Activated B cell treated with CpG ODN at 0.5 μM for 24 hours (primary cell): ENCODE measurements at regions not wholly inside any gene's neighbourhood (a gene's known extent, or its start where the extent isn't known, plus 50 kb on each side); places are given as distances from the start of the nearest gene placed in this dataset.

Experiments used
- ATAC-seq: fragments of 200-7000 bp; cut with Tn5 transposase; one replicate; pipeline ENCODE4 v1.10.0; 2021; ENCODE audit warnings: low read depth, mild to moderate bottlenecking, moderate library complexity
- CTCF ChIA-PET: fragments of 350-600 bp; sonication (Branson Sonifier 250); formaldehyde crosslinking; loops from one replicate; lab custom pipeline; 2021; ENCODE audit warnings: antibody characterized with exemption; lab: Charles Lee
- POLR2A ChIA-PET: fragments of 350-600 bp; sonication (Branson Sonifier 250); formaldehyde crosslinking; loops from one replicate; lab custom pipeline; 2021; ENCODE audit warnings: antibody characterized with exemption; lab: Charles Lee
- DNase-seq: peaks from one replicate; pipeline ENCODE4 v3.0.0; 2022
- H3K27ac Mint-ChIP-seq: one replicate; pipeline ENCODE4 v1.8.0; 2020; ENCODE audit warnings: mixed read lengths
- H3K27me3 Mint-ChIP-seq: one replicate; pipeline ENCODE4 v1.8.0; 2021; ENCODE audit warnings: mixed read lengths
- H3K36me3 Mint-ChIP-seq: one replicate; pipeline ENCODE4 v1.8.0; 2021; ENCODE audit warnings: low read depth, mixed read lengths
- H3K4me1 Mint-ChIP-seq: one replicate; pipeline ENCODE4 v1.8.0; 2021; ENCODE audit warnings: mixed read lengths
- H3K4me3 Mint-ChIP-seq: one replicate; pipeline ENCODE4 v1.8.0; 2020; ENCODE audit warnings: mild to moderate bottlenecking, mixed read lengths
- H3K9me3 Mint-ChIP-seq: one replicate; pipeline ENCODE4 v1.8.0; 2020; ENCODE audit warnings: mixed read lengths
- intact Hi-C: fragments of 100-400 bp; cut with micrococcal nuclease; formaldehyde crosslinking; loops from one replicate; pipeline ENCODE4 v1.15.1; 2024
- TF ChIP-seq, protein P1 (sequence below): fragments of 200-600 bp; IDR thresholded peaks from one replicate; pipeline ENCODE4 v1.8.0; 2022; ENCODE audit warnings: antibody characterized with exemption, mild to moderate bottlenecking

DNA sequence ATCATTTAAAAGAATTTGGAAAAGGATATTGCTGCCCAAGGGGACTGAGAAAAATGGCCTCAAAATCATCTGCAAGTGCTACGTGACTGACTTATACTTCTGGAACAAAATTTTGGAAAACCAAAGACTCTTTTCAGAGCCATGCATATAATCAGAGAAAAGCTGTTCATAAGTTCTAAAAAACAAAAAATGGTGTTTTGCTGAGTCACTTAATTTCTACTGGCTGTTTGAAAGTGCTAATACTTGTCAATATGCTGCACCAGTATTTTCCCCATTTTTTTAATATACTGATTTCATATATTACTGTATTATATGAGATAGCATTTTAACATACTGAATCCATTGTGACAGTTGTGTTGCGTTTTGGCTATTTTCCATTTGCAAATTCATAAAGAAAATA is 61.5 kb upstream of the ZMAT1 start:
- no peaks in the 10 kb centered on the region for H3K9me3 Mint-ChIP-seq
- H3K4me1 Mint-ChIP-seq = no peaks in the 10 kb centered on the region
- DNase-seq (no peak), ATAC-seq (no peak)
- CTCF ChIA-PET = no interaction called here
- TF ChIP-seq, protein P1, sequence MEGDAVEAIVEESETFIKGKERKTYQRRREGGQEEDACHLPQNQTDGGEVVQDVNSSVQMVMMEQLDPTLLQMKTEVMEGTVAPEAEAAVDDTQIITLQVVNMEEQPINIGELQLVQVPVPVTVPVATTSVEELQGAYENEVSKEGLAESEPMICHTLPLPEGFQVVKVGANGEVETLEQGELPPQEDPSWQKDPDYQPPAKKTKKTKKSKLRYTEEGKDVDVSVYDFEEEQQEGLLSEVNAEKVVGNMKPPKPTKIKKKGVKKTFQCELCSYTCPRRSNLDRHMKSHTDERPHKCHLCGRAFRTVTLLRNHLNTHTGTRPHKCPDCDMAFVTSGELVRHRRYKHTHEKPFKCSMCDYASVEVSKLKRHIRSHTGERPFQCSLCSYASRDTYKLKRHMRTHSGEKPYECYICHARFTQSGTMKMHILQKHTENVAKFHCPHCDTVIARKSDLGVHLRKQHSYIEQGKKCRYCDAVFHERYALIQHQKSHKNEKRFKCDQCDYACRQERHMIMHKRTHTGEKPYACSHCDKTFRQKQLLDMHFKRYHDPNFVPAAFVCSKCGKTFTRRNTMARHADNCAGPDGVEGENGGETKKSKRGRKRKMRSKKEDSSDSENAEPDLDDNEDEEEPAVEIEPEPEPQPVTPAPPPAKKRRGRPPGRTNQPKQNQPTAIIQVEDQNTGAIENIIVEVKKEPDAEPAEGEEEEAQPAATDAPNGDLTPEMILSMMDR = no peak
- H3K36me3 Mint-ChIP-seq = no peaks in the 10 kb centered on the region
- H3K27me3 Mint-ChIP-seq = no peaks in the 10 kb centered on the region
- no peak overlapping the region for H3K27ac Mint-ChIP-seq
- intact Hi-C loops = no loop called here
- POLR2A ChIA-PET = no interaction called here
- no peak overlapping the region for H3K4me3 Mint-ChIP-seq

DNA sequence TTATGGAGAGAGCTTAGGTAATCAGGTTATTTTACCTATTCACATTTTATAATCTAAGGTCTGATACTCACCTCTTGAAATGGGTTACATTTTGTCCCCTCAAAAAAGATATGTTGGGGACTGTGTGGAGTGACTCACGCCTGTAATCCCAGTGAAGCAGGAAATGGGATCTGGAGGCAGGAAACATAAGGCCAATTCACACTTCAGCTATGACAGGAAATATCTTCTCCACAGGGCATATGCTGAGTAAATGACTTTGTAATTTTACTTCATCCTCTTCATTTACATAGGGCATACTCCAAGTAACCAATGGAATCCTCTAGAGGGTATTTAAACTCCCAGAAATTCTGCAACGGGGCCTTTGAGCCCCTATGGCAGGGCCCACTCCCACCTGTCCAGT is 54.8 kb upstream of the ZMAT1 start:
- Mint-ChIP-seq H3K36me3 (no peaks in the 10 kb centered on the region), H3K4me3 (no peak overlapping the region), H3K9me3 (no peaks in the 10 kb centered on the region), H3K27ac (no peak overlapping the region), H3K4me1 (no peaks in the 10 kb centered on the region), H3K27me3 (no peaks in the 10 kb centered on the region)
- POLR2A ChIA-PET = no interaction called here
- CTCF ChIA-PET = no interaction called here
- intact Hi-C loops = no loop called here
- no peak for DNase-seq
- TF ChIP-seq, protein P1 = no peak
- ATAC-seq = no peak
